ENCODE measurements at regions not wholly inside any gene's neighbourhood (a gene's known extent, or its start where the extent isn't known, plus 50 kb on each side); places are given as distances from the start of the nearest gene placed in this dataset.

- TF ChIP-seq EZH2phosphoT487 (IDR thresholded peaks at IDR 0.05; ENCODE audit: borderline replicate concordance, low read length) (no peak), CTCF (IDR thresholded peaks at IDR 0.05; ENCODE audit: low read depth, low read length, poor library complexity, severe bottlenecking) (no peak)
- Histone ChIP-seq H4K20me1 (ENCODE audit: control insufficient read depth, insufficient read depth, low read depth, low read length) (no peaks in the 10 kb centered on the region), H3K27ac (ENCODE audit: low read depth, low read length) (no peak overlapping the region), H3K36me3 (ENCODE audit: control insufficient read depth, low read length) (no peaks in the 10 kb centered on the region), H3K4me2 (ENCODE audit: low read length) (no peak overlapping the region), H3K9me3 (ENCODE audit: control insufficient read depth, insufficient read depth, low read length) (no peaks in the 10 kb centered on the region), H3K4me3 (ENCODE audit: low read length) (no peak overlapping the region), H3K27me3 (ENCODE audit: control insufficient read depth, low read length) (no peaks in the 10 kb centered on the region), H3K9me2 (replicated peaks; ENCODE audit: control insufficient read depth, low read length) (no peaks in the 10 kb centered on the region), H3F3A (ENCODE audit: control insufficient read depth, insufficient read depth) (no peaks in the 10 kb centered on the region), H3K79me2 (ENCODE audit: control insufficient read depth, low read length) (no peaks in the 10 kb centered on the region), H3K4me1 (ENCODE audit: control insufficient read depth, low read length) (no peaks in the 10 kb centered on the region)
Measured at GRCh38 chr13:91189506-91189905, 158.0 kb upstream of the MIR17HG start.

GRCh38 chr13:91193358-91193757, 154.1 kb upstream of the MIR17HG start:
- Histone ChIP-seq H4K20me1 (ENCODE audit: control insufficient read depth, insufficient read depth, low read depth, low read length) (no peaks in the 10 kb centered on the region), H3K27me3 (ENCODE audit: control insufficient read depth, low read length) (no peaks in the 10 kb centered on the region), H3K4me3 (ENCODE audit: low read length) (no peak overlapping the region), H3K79me2 (ENCODE audit: control insufficient read depth, low read length) (no peaks in the 10 kb centered on the region), H3K9me3 (ENCODE audit: control insufficient read depth, insufficient read depth, low read length) (no peaks in the 10 kb centered on the region), H3K36me3 (ENCODE audit: control insufficient read depth, low read length) (no peaks in the 10 kb centered on the region), H3K4me2 (ENCODE audit: low read length) (no peak overlapping the region), H3K27ac (ENCODE audit: low read depth, low read length) (no peak overlapping the region), H3F3A (ENCODE audit: control insufficient read depth, insufficient read depth) (no peaks in the 10 kb centered on the region), H3K9me2 (replicated peaks; ENCODE audit: control insufficient read depth, low read length) (no peaks in the 10 kb centered on the region), H3K4me1 (ENCODE audit: control insufficient read depth, low read length) (no peaks in the 10 kb centered on the region)
- TF ChIP-seq CTCF (IDR thresholded peaks at IDR 0.05; ENCODE audit: low read depth, low read length, poor library complexity, severe bottlenecking) = no peak
- TF ChIP-seq EZH2phosphoT487 (IDR thresholded peaks at IDR 0.05; ENCODE audit: borderline replicate concordance, low read length) = no peak

GRCh38 chr13:91195789-91196188, 151.7 kb upstream of the MIR17HG start:
- H4K20me1 ChIP-seq (ENCODE audit: control insufficient read depth, insufficient read depth, low read depth, low read length) = no peaks in the 10 kb centered on the region
- no peaks in the 10 kb centered on the region for H3K9me3 ChIP-seq (ENCODE audit: control insufficient read depth, insufficient read depth, low read length)
- no peaks in the 10 kb centered on the region for H3K27me3 ChIP-seq (ENCODE audit: control insufficient read depth, low read length)
- no peaks in the 10 kb centered on the region for H3K4me1 ChIP-seq (ENCODE audit: control insufficient read depth, low read length)
- H3K36me3 ChIP-seq (ENCODE audit: control insufficient read depth, low read length) = no peaks in the 10 kb centered on the region
- TF ChIP-seq EZH2phosphoT487 (IDR thresholded peaks at IDR 0.05; ENCODE audit: borderline replicate concordance, low read length) (no peak), CTCF (IDR thresholded peaks at IDR 0.05; ENCODE audit: low read depth, low read length, poor library complexity, severe bottlenecking) (no peak)
- no peaks in the 10 kb centered on the region for H3K9me2 ChIP-seq (replicated peaks; ENCODE audit: control insufficient read depth, low read length)
- no peaks in the 10 kb centered on the region for H3K79me2 ChIP-seq (ENCODE audit: control insufficient read depth, low read length)
- no peak overlapping the region for H3K4me3 ChIP-seq (ENCODE audit: low read length)
- no peaks in the 10 kb centered on the region for H3F3A ChIP-seq (ENCODE audit: control insufficient read depth, insufficient read depth)
- no peak overlapping the region for H3K27ac ChIP-seq (ENCODE audit: low read depth, low read length)
- H3K4me2 ChIP-seq (ENCODE audit: low read length) = no peak overlapping the region

GRCh38 chr13:91196958-91197357, 150.5 kb upstream of the MIR17HG start:
- no peaks in the 10 kb centered on the region for H3K9me2 ChIP-seq (replicated peaks; ENCODE audit: control insufficient read depth, low read length)
- no peaks in the 10 kb centered on the region for H3K4me1 ChIP-seq (ENCODE audit: control insufficient read depth, low read length)
- H3K27me3 ChIP-seq (ENCODE audit: control insufficient read depth, low read length) = no peaks in the 10 kb centered on the region
- no peak overlapping the region for H3K4me2 ChIP-seq (ENCODE audit: low read length)
- H4K20me1 ChIP-seq (ENCODE audit: control insufficient read depth, insufficient read depth, low read depth, low read length) = no peaks in the 10 kb centered on the region
- TF ChIP-seq EZH2phosphoT487 (IDR thresholded peaks at IDR 0.05; ENCODE audit: borderline replicate concordance, low read length) = no peak
- no peak for TF ChIP-seq CTCF (IDR thresholded peaks at IDR 0.05; ENCODE audit: low read depth, low read length, poor library complexity, severe bottlenecking)
- H3K36me3 ChIP-seq (ENCODE audit: control insufficient read depth, low read length) = no peaks in the 10 kb centered on the region
- H3K9me3 ChIP-seq (ENCODE audit: control insufficient read depth, insufficient read depth, low read length) = no peaks in the 10 kb centered on the region
- H3K4me3 ChIP-seq (ENCODE audit: low read length) = no peak overlapping the region
- no peaks in the 10 kb centered on the region for H3K79me2 ChIP-seq (ENCODE audit: control insufficient read depth, low read length)
- H3K27ac ChIP-seq (ENCODE audit: low read depth, low read length) = no peak overlapping the region
- no peaks in the 10 kb centered on the region for H3F3A ChIP-seq (ENCODE audit: control insufficient read depth, insufficient read depth)
